ENCODE measurements at regions not wholly inside any gene's neighbourhood (a gene's known extent, or its start where the extent isn't known, plus 50 kb on each side); places are given as distances from the start of the nearest gene placed in this dataset.

DNA sequence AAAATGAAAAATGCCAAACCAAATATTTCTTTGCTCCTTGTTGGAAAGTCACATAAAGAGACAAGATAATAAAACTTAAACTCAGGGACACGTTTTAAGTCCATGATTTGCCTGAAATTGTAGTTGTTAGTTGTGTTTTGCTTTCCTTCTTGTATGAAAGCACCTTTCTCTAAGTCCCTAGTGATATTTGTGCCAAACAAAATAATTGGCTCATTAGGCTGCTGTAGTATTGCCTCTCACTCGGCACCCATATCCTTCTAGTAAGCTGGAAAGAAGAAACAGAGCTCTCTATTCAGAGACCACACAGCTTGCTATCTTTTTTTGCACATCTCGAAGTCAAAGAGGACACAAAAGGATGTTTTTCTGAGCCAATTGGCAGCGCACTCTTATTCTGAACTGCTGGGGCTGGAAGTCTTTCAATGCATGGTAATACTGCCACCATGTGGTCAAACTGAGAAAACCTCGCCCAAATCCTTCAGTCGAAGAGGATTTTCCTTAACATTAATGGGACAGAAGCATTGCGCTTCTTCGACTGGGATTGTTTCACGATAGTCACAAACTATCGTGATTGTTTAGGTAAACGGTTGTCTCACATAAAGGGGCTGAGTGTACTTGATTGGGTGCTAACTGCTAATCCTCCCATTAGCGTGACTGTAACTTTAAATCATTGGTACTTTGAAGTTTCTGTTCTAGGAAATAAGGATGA is 571.9 kb upstream of the LCORL start:
- in situ Hi-C loops (cut with MboI; ENCODE audit: low pct_unique_long_range_greater_than_20kb, low sequenced_read_pairs), result loop anchor here (25.0 kb wide), 1 partner anchor 1056 kb away; no protein-coding TSS in a partner anchor
- peak; percentile 73 for DNase-seq

DNA sequence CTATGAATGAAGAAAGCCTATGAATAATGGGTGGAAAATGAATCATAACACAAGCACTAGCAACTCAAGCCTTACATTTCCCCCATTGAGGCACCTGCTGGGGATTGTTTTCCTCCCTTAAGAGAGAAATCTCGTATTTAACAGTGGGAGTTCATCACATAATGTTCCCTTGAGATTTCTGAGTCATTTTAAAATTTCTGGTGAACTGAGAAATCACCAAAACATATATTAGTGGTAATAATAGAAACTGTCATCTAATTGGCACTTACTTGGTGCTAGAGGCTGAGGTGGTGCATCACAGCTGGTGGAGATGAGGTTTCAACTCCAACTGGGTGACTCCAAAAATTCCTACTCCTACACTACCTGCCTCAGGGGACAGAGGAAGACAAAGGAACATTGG is 561.3 kb upstream of the LCORL start:
- in situ Hi-C loops (cut with MboI; ENCODE audit: low pct_unique_long_range_greater_than_20kb, low sequenced_read_pairs), result loop anchor here (25.0 kb wide), 1 partner anchor 1046 kb away; no protein-coding TSS in a partner anchor
- DNase-seq, result no peak

GRCh38 chr4:18578307-18578706 is 556.8 kb upstream of the LCORL start:
- DNase-seq, result no peak
- in situ Hi-C loops (cut with MboI; ENCODE audit: low pct_unique_long_range_greater_than_20kb, low sequenced_read_pairs), result loop anchor here (25.0 kb wide), 1 partner anchor 1041 kb away; no protein-coding TSS in a partner anchor

DNA sequence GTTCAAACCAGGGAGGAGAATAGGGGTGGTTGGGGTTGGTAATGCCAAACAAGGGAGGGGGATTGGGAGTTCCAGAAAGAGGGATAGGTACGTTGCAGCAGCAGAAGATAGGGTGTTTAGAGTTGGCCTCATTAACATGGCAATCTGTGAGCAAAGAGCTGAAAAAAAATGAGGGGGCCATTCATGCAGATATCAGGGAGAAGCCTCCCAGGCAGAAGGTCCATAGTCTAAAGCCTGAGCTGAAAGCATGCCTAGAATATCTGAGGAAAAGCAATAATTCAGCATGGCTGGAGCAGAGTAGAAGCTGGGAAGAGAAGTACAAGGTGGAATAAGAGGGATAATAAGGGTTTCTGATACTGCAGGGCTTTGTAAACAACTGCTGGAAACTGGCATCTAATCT is 550.9 kb upstream of the LCORL start:
- in situ Hi-C loops (cut with MboI; ENCODE audit: low pct_unique_long_range_greater_than_20kb, low sequenced_read_pairs), result no loop called here
- DNase-seq, result no peak

GRCh38 chr4:18571301-18571761 is 549.8 kb upstream of the LCORL start:
- no peak for DNase-seq
- in situ Hi-C loops (cut with MboI; ENCODE audit: low pct_unique_long_range_greater_than_20kb, low sequenced_read_pairs), result no loop called here

DNA sequence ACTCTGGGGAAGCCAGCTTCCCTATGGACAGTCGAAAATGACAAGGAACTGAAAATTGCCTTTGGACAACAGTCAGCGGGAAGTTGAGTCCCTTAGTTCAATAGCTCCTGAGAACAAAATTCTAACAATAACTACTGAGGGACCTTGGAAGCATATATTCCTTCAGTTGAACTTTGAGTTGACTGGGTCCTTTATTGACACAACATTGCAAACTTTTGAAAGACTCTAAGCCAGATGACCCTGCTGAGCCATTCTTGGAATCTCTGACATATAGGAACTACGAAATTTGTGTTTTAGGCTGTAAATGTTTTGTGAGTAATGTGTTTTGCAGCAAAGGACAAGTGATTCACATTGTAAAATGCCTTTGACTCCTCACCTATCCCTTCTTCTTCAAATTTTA is 548.8 kb upstream of the LCORL start:
- no peak for DNase-seq
- in situ Hi-C loops (cut with MboI; ENCODE audit: low pct_unique_long_range_greater_than_20kb, low sequenced_read_pairs), result no loop called here

- DNase-seq, result no peak
- in situ Hi-C loops (cut with MboI; ENCODE audit: low pct_unique_long_range_greater_than_20kb, low sequenced_read_pairs), result no loop called here
These were observed 547.0 kb upstream of the LCORL start for GRCh38 chr4:18568600-18568999.

DNA sequence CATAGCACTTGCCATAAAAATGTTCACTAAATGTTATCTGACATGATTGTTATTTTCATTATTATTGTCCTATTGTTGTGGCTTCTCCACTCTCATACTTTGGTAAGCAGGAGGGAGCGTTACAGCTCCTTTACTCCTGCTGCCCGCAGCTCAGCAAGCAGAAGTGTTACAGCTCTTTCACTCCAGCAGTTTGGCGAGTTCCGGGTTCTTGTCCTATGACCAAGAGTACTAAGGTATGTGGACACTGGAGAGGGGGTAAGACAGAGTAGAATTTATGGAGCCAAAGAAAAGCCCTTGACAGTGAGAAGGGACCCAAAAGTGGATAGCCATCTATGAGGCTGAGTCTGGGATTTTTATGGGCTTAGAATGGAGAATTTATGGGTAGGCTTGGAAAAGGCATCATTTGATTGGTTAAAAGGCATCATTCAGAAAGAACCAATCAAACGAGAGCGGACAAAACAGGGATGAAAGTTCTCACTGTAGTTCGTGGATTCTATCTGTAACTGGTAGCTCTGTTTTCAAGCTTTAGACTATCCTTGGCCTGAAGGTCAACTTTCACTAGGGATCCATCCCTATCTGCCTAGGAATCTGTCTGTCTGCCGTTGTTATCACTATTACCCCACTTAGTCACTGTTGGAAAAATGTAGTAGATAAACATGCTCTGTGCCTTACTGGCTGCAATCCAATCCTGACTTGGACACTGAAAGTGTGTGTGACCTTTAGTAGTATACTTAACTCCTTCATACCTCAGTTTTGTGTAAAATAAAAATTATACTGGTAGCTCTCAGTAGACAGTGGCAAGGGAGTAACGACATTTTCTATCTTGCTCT is 545.6 kb upstream of the LCORL start:
- in situ Hi-C loops (cut with MboI; ENCODE audit: low pct_unique_long_range_greater_than_20kb, low sequenced_read_pairs), result no loop called here
- DNase-seq, result no peak

DNA sequence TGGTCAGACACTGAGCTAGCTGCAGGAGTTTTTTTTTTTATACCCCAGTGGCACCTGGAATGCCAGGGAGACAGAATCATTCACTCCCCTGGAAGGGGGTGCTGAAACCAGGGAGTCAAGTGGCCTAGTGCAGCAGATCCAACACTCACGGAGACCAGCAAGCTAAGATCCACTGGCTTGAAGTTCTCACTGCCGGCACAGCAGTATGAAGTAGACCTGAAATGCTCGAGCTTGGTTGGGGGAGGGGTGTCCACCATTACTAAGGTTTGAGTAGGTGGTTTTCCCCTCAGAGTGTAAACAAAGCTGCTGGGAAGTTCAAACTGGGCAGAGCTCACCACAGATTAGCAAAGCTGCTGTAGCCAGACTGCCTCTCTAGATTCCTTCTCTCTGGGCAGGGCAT is 537.9 kb upstream of the LCORL start:
- in situ Hi-C loops (cut with MboI; ENCODE audit: low pct_unique_long_range_greater_than_20kb, low sequenced_read_pairs), result no loop called here
- no peak for DNase-seq

DNA sequence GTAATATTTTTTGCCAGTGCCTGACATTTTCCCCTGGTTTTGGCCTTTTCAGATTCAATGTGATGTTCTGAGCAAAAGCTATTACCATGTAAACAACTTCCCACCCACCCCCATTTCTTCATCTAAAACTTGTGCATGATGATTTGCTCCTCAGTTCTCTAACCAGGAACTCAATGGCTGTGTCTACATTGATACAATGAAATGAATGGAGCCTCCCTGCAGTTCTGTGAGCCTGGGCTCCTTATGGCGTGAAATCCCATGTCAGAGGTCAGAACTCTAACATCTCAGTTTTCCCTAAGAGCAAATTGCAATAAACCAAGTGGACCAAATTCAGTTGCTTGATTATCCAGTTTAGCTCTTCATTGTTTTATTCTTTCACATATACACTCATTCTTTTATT is 534.8 kb upstream of the LCORL start:
- DNase-seq, result no peak
- in situ Hi-C loops (cut with MboI; ENCODE audit: low pct_unique_long_range_greater_than_20kb, low sequenced_read_pairs), result no loop called here

DNA sequence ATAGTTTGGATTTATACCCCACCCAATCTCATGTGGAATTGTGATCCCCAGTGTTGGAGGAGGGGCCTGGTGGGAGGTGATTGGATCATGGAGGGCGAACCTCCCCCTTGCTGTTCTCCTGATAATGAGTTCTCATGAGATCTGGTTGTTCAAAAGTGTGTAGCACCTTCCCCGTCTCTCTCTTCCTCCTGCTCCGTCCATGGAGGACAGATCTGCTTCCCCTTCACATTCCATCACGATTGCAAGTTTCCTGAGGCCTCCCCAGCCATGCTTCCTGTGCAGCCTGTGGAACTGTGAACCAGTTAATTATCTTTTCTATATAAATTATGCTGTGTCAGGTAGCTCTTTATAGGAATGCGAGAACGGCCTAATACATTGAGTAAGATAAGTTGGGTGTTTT is 518.8 kb upstream of the LCORL start:
- in situ Hi-C loops (cut with MboI; ENCODE audit: low pct_unique_long_range_greater_than_20kb, low sequenced_read_pairs), result no loop called here
- DNase-seq, result no peak

DNA sequence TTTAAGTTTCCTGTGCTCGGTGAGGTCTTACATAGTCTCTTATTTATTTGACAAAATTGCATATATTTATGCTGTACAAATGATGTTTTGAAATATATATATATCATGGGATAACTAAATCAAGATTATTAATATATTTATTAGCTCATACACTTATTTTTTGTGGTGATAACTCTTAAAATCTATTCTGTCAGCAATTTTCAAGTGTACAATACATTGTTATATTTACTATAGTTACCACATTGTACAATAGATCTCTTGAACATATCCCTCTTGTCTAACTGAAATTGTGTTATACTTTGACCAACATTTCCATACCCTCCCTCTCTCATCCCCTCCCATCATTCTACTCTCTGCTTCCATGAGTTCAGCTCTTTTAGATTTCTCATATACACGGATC is 516.6 kb upstream of the LCORL start:
- in situ Hi-C loops (cut with MboI; ENCODE audit: low pct_unique_long_range_greater_than_20kb, low sequenced_read_pairs), result no loop called here
- no peak for DNase-seq

- in situ Hi-C loops (cut with MboI; ENCODE audit: low pct_unique_long_range_greater_than_20kb, low sequenced_read_pairs), result no loop called here
- no peak for DNase-seq
These were observed 514.9 kb upstream of the LCORL start for GRCh38 chr4:18536428-18536827.

- in situ Hi-C loops (cut with MboI; ENCODE audit: low pct_unique_long_range_greater_than_20kb, low sequenced_read_pairs), result no loop called here
- DNase-seq, result no peak
These were observed 514.4 kb upstream of the LCORL start for GRCh38 chr4:18535948-18536347.

GRCh38 chr4:18533262-18533775 is 511.8 kb upstream of the LCORL start:
- in situ Hi-C loops (cut with MboI; ENCODE audit: low pct_unique_long_range_greater_than_20kb, low sequenced_read_pairs), result no loop called here
- no peak for DNase-seq

DNA sequence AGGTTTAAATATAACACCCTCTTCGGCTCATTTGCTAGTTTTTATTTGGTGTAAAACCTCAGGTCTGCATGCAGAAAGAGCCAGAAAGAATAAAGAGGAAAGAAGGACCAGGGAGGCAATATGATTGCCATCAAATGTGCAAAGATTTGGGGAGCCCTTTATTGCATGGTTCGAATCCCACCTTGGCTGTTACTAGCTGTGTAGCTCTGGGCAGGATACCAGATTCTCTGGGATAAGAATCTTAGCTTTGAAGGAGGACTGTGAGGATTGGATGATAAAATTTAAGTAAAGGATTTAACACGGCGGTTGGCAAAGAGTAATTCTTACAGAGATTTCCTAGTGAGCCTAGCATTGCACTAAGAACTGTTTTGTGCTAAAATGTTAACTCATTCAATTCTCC is 510.2 kb upstream of the LCORL start:
- no peak for DNase-seq
- in situ Hi-C loops (cut with MboI; ENCODE audit: low pct_unique_long_range_greater_than_20kb, low sequenced_read_pairs), result no loop called here

GRCh38 chr4:18529482-18529881 is 507.9 kb upstream of the LCORL start:
- in situ Hi-C loops (cut with MboI; ENCODE audit: low pct_unique_long_range_greater_than_20kb, low sequenced_read_pairs), result no loop called here

GRCh38 chr4:18524667-18525066 is 503.1 kb upstream of the LCORL start:
- DNase-seq, result no peak
- in situ Hi-C loops (cut with MboI; ENCODE audit: low pct_unique_long_range_greater_than_20kb, low sequenced_read_pairs), result no loop called here

More at GRCh38 chr4:18529482-18529881, 507.9 kb upstream of the LCORL start:
- DNase-seq, result no peak

- in situ Hi-C loops (cut with MboI; ENCODE audit: low pct_unique_long_range_greater_than_20kb, low sequenced_read_pairs), result no loop called here
- no peak for DNase-seq
These were observed 496.5 kb upstream of the LCORL start for GRCh38 chr4:18518098-18518497.

- in situ Hi-C loops (cut with MboI; ENCODE audit: low pct_unique_long_range_greater_than_20kb, low sequenced_read_pairs), result no loop called here
- DNase-seq, result no peak
These were observed 492.3 kb upstream of the LCORL start for GRCh38 chr4:18513861-18514260.
